Spinal cord (tissue), 9 donors: ENCODE measurements at regions not wholly inside any gene's neighbourhood (a gene's known extent, or its start where the extent isn't known, plus 50 kb on each side); places are given as distances from the start of the nearest gene placed in this dataset.
A peak's percentile ranks its signal among the peaks of the same experiment; 100 is the strongest.

Experiments used
- DNase-seq, 6 donors: peaks; one replicate each; pipeline versions ENCODE4 v3.0.0 to v3.0.0-alpha.2; 2013 to 2015; ENCODE audit warnings: low spot score in 6 of 6, low read depth in 4 of 6
- H3K27ac ChIP-seq: one replicate; pipeline ENCODE4 v1.5.1; 2013; ENCODE audit warnings: low read depth, low read length, control low read depth
- H3K27me3 ChIP-seq: one replicate; pipeline ENCODE4 v1.6.1; 2013; ENCODE audit warnings: low read length; ENCODE audit not compliant: control insufficient read depth, insufficient read depth
- H3K36me3 ChIP-seq: one replicate; pipeline ENCODE4 v1.6.1; 2013; ENCODE audit warnings: low read length; ENCODE audit not compliant: control insufficient read depth, insufficient read depth
- H3K4me1 ChIP-seq: one replicate; pipeline ENCODE4 v1.6.1; 2013; ENCODE audit warnings: low read length; ENCODE audit not compliant: control insufficient read depth, insufficient read depth
- H3K4me3 ChIP-seq: one replicate; pipeline ENCODE4 v1.5.1; 2013; ENCODE audit warnings: low read depth, low read length, control low read depth
- H3K9me3 ChIP-seq: one replicate; pipeline ENCODE4 v1.6.1; 2013; ENCODE audit warnings: low read length; ENCODE audit not compliant: control insufficient read depth, insufficient read depth
- WGBS: methylation state at CpG from one replicate; pipeline ENCODE4 v1.1.5; 2013; ENCODE audit warnings: missing lambda C conversion rate; ENCODE audit not compliant: insufficient coverage; 5-methylcytosine and 5-hydroxymethylcytosine counted together
- donor health status: healthy.

GRCh38 chr7:93830141-93830925 is 60.2 kb downstream of the TFPI2 start:
- Histone ChIP-seq H3K27ac (no peak overlapping the region), H3K36me3 (no peaks in the 10 kb centered on the region), H3K27me3 (no peaks in the 10 kb centered on the region), H3K4me3 (no peak overlapping the region), H3K9me3 (no peaks in the 10 kb centered on the region), H3K4me1 (no peaks in the 10 kb centered on the region)
- 80% methylated on average over 1 of the region's 1 CpG for WGBS
- DNase-seq, result no peak

GRCh38 chr7:93828260-93828659 is 62.3 kb downstream of the TFPI2 start:
- WGBS, result no CpG with 5 or more reads among the region's 5 CpGs
- no peaks in the 10 kb centered on the region for H3K36me3 ChIP-seq
- H3K4me3 ChIP-seq, result no peak overlapping the region
- H3K4me1 ChIP-seq, result no peaks in the 10 kb centered on the region
- no peak for DNase-seq
- no peaks in the 10 kb centered on the region for H3K27me3 ChIP-seq
- no peaks in the 10 kb centered on the region for H3K9me3 ChIP-seq
- no peak overlapping the region for H3K27ac ChIP-seq

GRCh38 chr7:93823621-93824020 is 66.9 kb downstream of the TFPI2 start:
- H3K27me3 ChIP-seq, result no peaks in the 10 kb centered on the region
- H3K4me1 ChIP-seq, result no peaks in the 10 kb centered on the region
- DNase-seq, result peak in 1 of 6 donors; percentile 5
- no peaks in the 10 kb centered on the region for H3K9me3 ChIP-seq
- H3K36me3 ChIP-seq, result no peaks in the 10 kb centered on the region
- no peak overlapping the region for H3K4me3 ChIP-seq
- no CpG with 5 or more reads among the region's 1 CpG for WGBS
- H3K27ac ChIP-seq, result no peak overlapping the region

GRCh38 chr7:93821463-93821862 is 69.1 kb downstream of the TFPI2 start:
- Histone ChIP-seq H3K4me3 (no peak overlapping the region), H3K9me3 (no peaks in the 10 kb centered on the region), H3K27ac (no peak overlapping the region), H3K27me3 (no peaks in the 10 kb centered on the region), H3K4me1 (no peaks in the 10 kb centered on the region), H3K36me3 (no peaks in the 10 kb centered on the region)
- no CpG with 5 or more reads among the region's 1 CpG for WGBS
- DNase-seq, result no peak

- Histone ChIP-seq H3K36me3 (no peaks in the 10 kb centered on the region), H3K9me3 (no peaks in the 10 kb centered on the region), H3K27ac (no peak overlapping the region), H3K4me1 (no peaks in the 10 kb centered on the region), H3K4me3 (no peak overlapping the region), H3K27me3 (no peaks in the 10 kb centered on the region)
- DNase-seq, result no peak
- no CpG with 5 or more reads among the region's 7 CpGs for WGBS
Measured at GRCh38 chr7:93819699-93820098, 70.9 kb downstream of the TFPI2 start.

GRCh38 chr7:93817526-93817925 is 73.0 kb downstream of the TFPI2 start:
- no peaks in the 10 kb centered on the region for H3K4me1 ChIP-seq
- no peaks in the 10 kb centered on the region for H3K9me3 ChIP-seq
- no peak overlapping the region for H3K4me3 ChIP-seq
- DNase-seq, result peak in 1 of 6 donors; percentile 13
- WGBS, result no CpG with 5 or more reads among the region's 1 CpG
- no peaks in the 10 kb centered on the region for H3K36me3 ChIP-seq
- H3K27me3 ChIP-seq, result no peaks in the 10 kb centered on the region
- no peak overlapping the region for H3K27ac ChIP-seq

- H3K36me3 ChIP-seq, result no peaks in the 10 kb centered on the region
- H3K27ac ChIP-seq, result no peak overlapping the region
- H3K4me1 ChIP-seq, result no peaks in the 10 kb centered on the region
- no peak overlapping the region for H3K4me3 ChIP-seq
- no peaks in the 10 kb centered on the region for H3K27me3 ChIP-seq
- peak in 1 of 6 donors; percentile 8 for DNase-seq
- no peaks in the 10 kb centered on the region for H3K9me3 ChIP-seq
Measured at GRCh38 chr7:93817004-93817403, 73.5 kb downstream of the TFPI2 start.

GRCh38 chr7:93813514-93813913 is 77.0 kb downstream of the TFPI2 start:
- Histone ChIP-seq H3K9me3 (no peaks in the 10 kb centered on the region), H3K27ac (no peak overlapping the region), H3K4me3 (no peak overlapping the region), H3K4me1 (no peaks in the 10 kb centered on the region), H3K27me3 (no peaks in the 10 kb centered on the region), H3K36me3 (no peaks in the 10 kb centered on the region)
- 90% methylated on average over 1 of the region's 1 CpG for WGBS
- no peak for DNase-seq

GRCh38 chr7:93812061-93812460 is 78.5 kb downstream of the TFPI2 start:
- 94% methylated on average over 3 of the region's 4 CpGs for WGBS
- Histone ChIP-seq H3K27me3 (no peaks in the 10 kb centered on the region), H3K9me3 (no peaks in the 10 kb centered on the region), H3K27ac (no peak overlapping the region), H3K4me1 (no peaks in the 10 kb centered on the region), H3K4me3 (no peak overlapping the region), H3K36me3 (no peaks in the 10 kb centered on the region)
- no peak for DNase-seq

GRCh38 chr7:93811198-93811597 is 79.4 kb downstream of the TFPI2 start:
- H3K4me3 ChIP-seq, result no peak overlapping the region
- H3K9me3 ChIP-seq, result no peaks in the 10 kb centered on the region
- no peaks in the 10 kb centered on the region for H3K4me1 ChIP-seq
- no peak for DNase-seq
- H3K27me3 ChIP-seq, result no peaks in the 10 kb centered on the region
- H3K36me3 ChIP-seq, result no peaks in the 10 kb centered on the region
- H3K27ac ChIP-seq, result no peak overlapping the region
